ENCODE measurements at regions not wholly inside any gene's neighbourhood (a gene's known extent, or its start where the extent isn't known, plus 50 kb on each side); places are given as distances from the start of the nearest gene placed in this dataset.
A peak's percentile ranks its signal among the peaks of the same experiment; 100 is the strongest.

DNA sequence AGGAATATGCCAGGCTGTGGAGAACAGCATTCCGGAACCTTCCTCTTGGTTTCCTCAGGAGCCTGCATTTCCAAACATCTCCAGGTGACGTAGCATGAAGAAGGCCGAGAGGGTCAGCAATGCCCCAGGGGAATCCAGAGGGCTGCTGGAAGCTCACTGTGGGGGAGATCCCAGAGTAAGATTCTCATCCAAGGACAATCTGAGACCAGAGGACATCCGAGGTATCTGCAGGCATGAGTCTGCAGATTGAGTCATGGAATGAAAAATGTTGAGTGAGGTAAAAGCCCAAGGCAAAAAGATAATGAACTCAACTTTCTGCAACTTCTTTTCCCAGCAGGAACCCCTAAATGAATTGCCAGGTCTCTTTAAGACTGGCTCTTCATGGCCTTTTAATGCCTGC is 73.5 kb downstream of the KIF4B start:
- ChIA-PET POLR2A (ENCODE audit: unreplicated experiment) (no interaction called here), CTCF (no interaction called here)
- H4K5ac ChIP-seq (ENCODE audit: low read depth, low read length), result no peak overlapping the region
- peak overlapping the region; percentile 34 for H2AFZ ChIP-seq (replicated peaks; ENCODE audit: low read length, poor library complexity)
- no peak overlapping the region for H3K4ac ChIP-seq (ENCODE audit: low read depth, low read length)
- dilution Hi-C loops (cut with HindIII; ENCODE audit: low sequenced_read_pairs, unreplicated experiment) (no loop called here), in situ Hi-C loops (cut with MboI; ENCODE audit: low sequenced_read_pairs) (no loop called here), intact Hi-C loops (cut with micrococcal nuclease) (no loop called here)
- no peak overlapping the region for H4K91ac ChIP-seq (ENCODE audit: insufficient read depth, low read depth, low read length)
- no peak overlapping the region for H3K23ac ChIP-seq (ENCODE audit: low read depth, low read length)
- H3K14ac ChIP-seq (replicated peaks; ENCODE audit: low read depth, low read length), result no peak overlapping the region
- H3K9me1 ChIP-seq (ENCODE audit: insufficient read depth, low read length), result no peaks in the 10 kb centered on the region
- DNase-seq, result peak; percentile 42
- no TSS peak for BruUV-seq (replicated peaks)
- WGBS, 2 experiments (ENCODE audit: extremely low coverage in 2 of 2, insufficient read length in 1 of 2), result 60% methylated on average over 1 of the region's 4 CpGs; no CpG with 5 or more reads in 1 of the 2 experiments
- no peak overlapping the region for H3K4me3 ChIP-seq (ENCODE audit: insufficient read depth, low read depth, low read length)
- H2BK20ac ChIP-seq (ENCODE audit: low read depth, low read length), result no peak overlapping the region
- no peak overlapping the region for H4K8ac ChIP-seq (ENCODE audit: low read depth in 2 of 2, low read length in 2 of 2)
- no peaks in the 10 kb centered on the region; the same call in 1 of the 2 replicates for H3K4me1 ChIP-seq (ENCODE audit: control insufficient read depth, insufficient read depth, low read length)
- H3K18ac ChIP-seq (ENCODE audit: low read depth, low read length), result no peak overlapping the region
- no peak overlapping the region for H3K27ac ChIP-seq (ENCODE audit: insufficient read depth, low read length)
- no peak overlapping the region for H2AK5ac ChIP-seq (ENCODE audit: low read depth, low read length)
- ATAC-seq (ENCODE audit: low read depth), result 0 out of 2 replicates have a peak, but pooled peaks have one; percentile 12
- no peak overlapping the region for H3K56ac ChIP-seq (ENCODE audit: extremely low read depth, insufficient read depth, low read length)
- no peak overlapping the region for H2AK9ac ChIP-seq (replicated peaks; ENCODE audit: low read depth, low read length, poor library complexity)
- H3K4me2 ChIP-seq (ENCODE audit: low read depth, low read length), result no peak overlapping the region
- no peaks in the 10 kb centered on the region for H3K27me3 ChIP-seq (ENCODE audit: control insufficient read depth, insufficient read depth, low read length)
- no peaks in the 10 kb centered on the region for H3K79me1 ChIP-seq (ENCODE audit: low read depth in 1 of 2, low read length in 2 of 2)
- H4K20me1 ChIP-seq (ENCODE audit: insufficient read depth, low read length), result no peaks in the 10 kb centered on the region
- no peak overlapping the region for H2BK120ac ChIP-seq (ENCODE audit: low read depth, low read length)
- peaks cover 3% of the 10 kb centered on the region; the same call in 1 of the 2 replicates for H3K9me3 ChIP-seq (ENCODE audit: control insufficient read depth, insufficient read depth, low read length)
- H3K36me3 ChIP-seq (ENCODE audit: control insufficient read depth, insufficient read depth, low read length), result no peaks in the 10 kb centered on the region
- H3K9ac ChIP-seq (ENCODE audit: low read depth, low read length), result no peak overlapping the region
- TF ChIP-seq NFE2L2 (IDR thresholded peaks at IDR 0.05; ENCODE audit: low read depth, low read length) (0 out of 2 replicates have a peak, but pooled peaks have one; percentile 11), FOS (IDR thresholded peaks at IDR 0.05; ENCODE audit: low read depth, low read length) (no peak)
- H2BK5ac ChIP-seq (ENCODE audit: low read depth, low read length, poor library complexity, severe bottlenecking), result no peak overlapping the region
- H2BK15ac ChIP-seq (ENCODE audit: low read depth, low read length), result no peak overlapping the region
